ENCODE measurements at regions not wholly inside any gene's neighbourhood (a gene's known extent, or its start where the extent isn't known, plus 50 kb on each side); places are given as distances from the start of the nearest gene placed in this dataset.
A peak's percentile ranks its signal among the peaks of the same experiment; 100 is the strongest.

- H3K36me3 Mint-ChIP-seq (ENCODE audit: unreplicated experiment), result peaks cover 3% of the 10 kb centered on the region
- H3K4me3 Mint-ChIP-seq (ENCODE audit: unreplicated experiment), result no peak overlapping the region
- peaks cover 8% of the 10 kb centered on the region for H3K4me1 Mint-ChIP-seq (ENCODE audit: low read depth, unreplicated experiment)
- DNase-seq, result no peak
- H3K27ac Mint-ChIP-seq (ENCODE audit: unreplicated experiment), result no peak overlapping the region
- H3K27me3 Mint-ChIP-seq (ENCODE audit: unreplicated experiment), result peaks cover 13% of the 10 kb centered on the region
- H3K9me3 Mint-ChIP-seq (ENCODE audit: unreplicated experiment), result peaks cover 11% of the 10 kb centered on the region
- no peak for TF ChIP-seq CTCF (IDR thresholded peaks at IDR 0.05; ENCODE audit: partially characterized antibody, unreplicated experiment)
These were observed 334.7 kb upstream of the MYT1L start for GRCh38 chr2:2665834-2666133.

- no peak for DNase-seq
- no peak overlapping the region for H3K4me3 Mint-ChIP-seq (ENCODE audit: unreplicated experiment)
- H3K27me3 Mint-ChIP-seq (ENCODE audit: unreplicated experiment), result peaks cover 13% of the 10 kb centered on the region
- H3K4me1 Mint-ChIP-seq (ENCODE audit: low read depth, unreplicated experiment), result peaks cover 8% of the 10 kb centered on the region
- peak overlapping the region; percentile 62 for H3K27ac Mint-ChIP-seq (ENCODE audit: unreplicated experiment)
- H3K36me3 Mint-ChIP-seq (ENCODE audit: unreplicated experiment), result no peaks in the 10 kb centered on the region
- no peak for TF ChIP-seq CTCF (IDR thresholded peaks at IDR 0.05; ENCODE audit: partially characterized antibody, unreplicated experiment)
- peaks cover 12% of the 10 kb centered on the region for H3K9me3 Mint-ChIP-seq (ENCODE audit: unreplicated experiment)
These were observed 334.1 kb upstream of the MYT1L start for GRCh38 chr2:2664989-2665833.

- Mint-ChIP-seq H3K27ac (ENCODE audit: unreplicated experiment) (no peak overlapping the region), H3K4me1 (ENCODE audit: low read depth, unreplicated experiment) (peaks cover 8% of the 10 kb centered on the region), H3K36me3 (ENCODE audit: unreplicated experiment) (peaks cover 4% of the 10 kb centered on the region), H3K4me3 (ENCODE audit: unreplicated experiment) (no peak overlapping the region), H3K9me3 (ENCODE audit: unreplicated experiment) (peaks cover 15% of the 10 kb centered on the region), H3K27me3 (ENCODE audit: unreplicated experiment) (peaks cover 11% of the 10 kb centered on the region)
- no peak for TF ChIP-seq CTCF (IDR thresholded peaks at IDR 0.05; ENCODE audit: partially characterized antibody, unreplicated experiment)
- no peak for DNase-seq
These were observed 332.4 kb upstream of the MYT1L start for GRCh38 chr2:2663401-2664036.

GRCh38 chr2:2662847-2663356 is 331.8 kb upstream of the MYT1L start:
- Mint-ChIP-seq H3K27ac (ENCODE audit: unreplicated experiment) (no peak overlapping the region), H3K4me1 (ENCODE audit: low read depth, unreplicated experiment) (peaks cover 8% of the 10 kb centered on the region), H3K9me3 (ENCODE audit: unreplicated experiment) (peaks cover 15% of the 10 kb centered on the region), H3K4me3 (ENCODE audit: unreplicated experiment) (no peak overlapping the region), H3K27me3 (ENCODE audit: unreplicated experiment) (peaks cover 11% of the 10 kb centered on the region), H3K36me3 (ENCODE audit: unreplicated experiment) (peaks cover 9% of the 10 kb centered on the region)
- DNase-seq, result no peak
- TF ChIP-seq CTCF (IDR thresholded peaks at IDR 0.05; ENCODE audit: partially characterized antibody, unreplicated experiment), result no peak

Data from glutamatergic neuron (in vitro differentiated cells).